ENCODE measurements at regions not wholly inside any gene's neighbourhood (a gene's known extent, or its start where the extent isn't known, plus 50 kb on each side); places are given as distances from the start of the nearest gene placed in this dataset.

- Histone ChIP-seq H3K4me3 (no peak overlapping the region), H3K27ac (no peak overlapping the region), H3K36me3 (no peaks in the 10 kb centered on the region), H3K4me1 (no peaks in the 10 kb centered on the region), H3K9me3 (peaks cover 0 to 7% of the 10 kb centered on the region in 2 donors), H3K27me3 (no peaks in the 10 kb centered on the region)
- no peak for DNase-seq (ENCODE audit: low spot score)
- TF ChIP-seq CTCF (IDR thresholded peaks at IDR 0.05): no peak
Measured at GRCh38 chr12:42686514-42687172, 97.1 kb upstream of the PRICKLE1 start.

DNA sequence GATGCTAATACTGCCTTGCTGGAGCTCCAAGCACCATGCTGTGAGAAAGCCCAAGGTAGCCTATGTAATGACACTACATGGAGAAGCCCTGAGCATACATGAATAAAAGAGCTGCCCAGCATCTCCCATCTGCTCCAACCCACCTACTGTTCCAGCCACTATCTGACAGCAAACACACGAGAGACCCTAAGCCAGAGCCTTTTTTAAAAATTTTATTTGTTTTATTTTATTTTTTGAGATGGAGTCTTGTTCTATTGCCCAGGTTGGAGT, 95.2 kb upstream of the PRICKLE1 start:
- TF ChIP-seq CTCF (IDR thresholded peaks at IDR 0.05): no peak
- Histone ChIP-seq H3K4me3 (no peak overlapping the region), H3K27me3 (no peaks in the 10 kb centered on the region), H3K36me3 (no peaks in the 10 kb centered on the region), H3K4me1 (no peaks in the 10 kb centered on the region), H3K27ac (no peak overlapping the region), H3K9me3 (no peaks in the 10 kb centered on the region)
- no peak for DNase-seq (ENCODE audit: low spot score)

GRCh38 chr12:42683933-42684801, 94.6 kb upstream of the PRICKLE1 start:
- Histone ChIP-seq H3K4me3 (no peak overlapping the region), H3K36me3 (no peaks in the 10 kb centered on the region), H3K27me3 (no peaks in the 10 kb centered on the region), H3K9me3 (no peaks in the 10 kb centered on the region), H3K27ac (no peak overlapping the region), H3K4me1 (no peaks in the 10 kb centered on the region)
- no peak for DNase-seq (ENCODE audit: low spot score)
- no peak for TF ChIP-seq CTCF (IDR thresholded peaks at IDR 0.05)

DNA sequence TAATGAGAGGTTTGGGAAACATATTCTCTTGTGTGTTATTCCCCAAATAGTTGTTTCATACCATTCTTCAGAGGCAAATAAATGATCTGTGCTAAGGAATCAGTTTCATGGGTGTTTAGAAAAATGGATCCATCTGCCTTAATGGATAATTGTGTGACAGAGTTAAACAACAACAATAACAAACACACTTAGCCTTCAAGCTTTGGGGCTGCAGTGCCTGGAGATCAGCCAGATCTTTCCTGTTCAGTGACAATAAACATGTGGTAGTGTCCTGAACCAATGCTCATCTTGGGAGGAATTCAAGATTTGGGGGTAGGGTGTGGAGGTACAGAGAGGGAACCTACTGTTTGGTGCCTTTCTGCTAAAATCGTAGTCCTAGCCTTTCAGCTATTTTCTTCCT, 93.7 kb upstream of the PRICKLE1 start:
- Histone ChIP-seq H3K9me3 (no peaks in the 10 kb centered on the region), H3K27ac (no peak overlapping the region), H3K36me3 (no peaks in the 10 kb centered on the region), H3K27me3 (no peaks in the 10 kb centered on the region), H3K4me3 (no peak overlapping the region), H3K4me1 (no peaks in the 10 kb centered on the region)
- no peak for DNase-seq (ENCODE audit: low spot score)
- no peak for TF ChIP-seq CTCF (IDR thresholded peaks at IDR 0.05)

DNA sequence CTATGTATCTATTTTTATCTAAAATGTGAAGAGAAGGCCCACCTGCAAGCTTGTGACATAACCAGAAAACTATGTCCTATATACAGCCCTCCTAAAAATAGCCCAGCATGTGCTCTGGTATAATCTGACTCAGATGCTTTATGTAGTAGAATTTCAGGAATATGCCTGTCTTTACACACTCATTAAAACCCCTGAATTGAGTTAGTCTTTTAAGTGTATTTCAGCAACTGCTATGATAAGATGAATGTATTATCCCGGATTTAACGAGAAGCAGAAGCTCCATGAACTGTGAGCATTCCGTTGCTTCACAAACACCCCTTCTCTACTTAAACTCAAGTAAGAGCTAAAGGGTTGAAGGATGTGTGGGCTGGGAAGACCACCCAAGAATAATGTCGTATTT, 89.9 kb upstream of the PRICKLE1 start:
- no peaks in the 10 kb centered on the region for H3K36me3 ChIP-seq
- H3K27ac ChIP-seq: no peak overlapping the region
- TF ChIP-seq CTCF (IDR thresholded peaks at IDR 0.05): no peak
- DNase-seq (ENCODE audit: low spot score): no peak
- no peaks in the 10 kb centered on the region for H3K27me3 ChIP-seq
- no peaks in the 10 kb centered on the region for H3K9me3 ChIP-seq
- H3K4me3 ChIP-seq: no peak overlapping the region
- no peaks in the 10 kb centered on the region for H3K4me1 ChIP-seq
